GM21381 (cell line): ENCODE measurements at regions not wholly inside any gene's neighbourhood (a gene's known extent, or its start where the extent isn't known, plus 50 kb on each side); places are given as distances from the start of the nearest gene placed in this dataset.

Experiments
- ATAC-seq: cut with Tn5 transposase; IDR thresholded peaks from one replicate; pipeline ENCODE4 v1.9.1; 2021; ENCODE audit warnings: mild to moderate bottlenecking, moderate library complexity; ENCODE audit not compliant: unreplicated experiment

DNA sequence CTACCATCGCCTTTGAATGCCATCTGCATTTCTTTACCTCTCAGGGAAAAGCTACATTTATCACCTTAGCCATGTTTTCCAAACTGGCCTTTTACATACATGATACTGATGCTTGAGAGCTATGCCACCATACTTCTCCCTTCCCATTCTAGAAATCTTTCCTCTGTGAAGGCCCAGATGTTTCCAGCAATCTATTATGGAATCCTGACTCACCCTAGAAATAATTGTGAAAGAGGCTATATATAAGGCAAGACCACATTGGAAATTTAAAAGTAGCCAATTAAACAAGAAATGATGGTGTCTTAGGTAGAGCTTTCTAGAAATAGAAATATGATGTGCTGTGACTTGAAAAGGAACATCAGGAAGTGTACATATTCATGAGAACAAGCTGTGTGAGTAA is 389.7 kb downstream of the INHBA start:
- no peak for ATAC-seq

GRCh38 chr7:41312235-41312634 is 390.7 kb downstream of the INHBA start:
- no peak for ATAC-seq

GRCh38 chr7:41311301-41311700 is 391.6 kb downstream of the INHBA start:
- no peak for ATAC-seq

- ATAC-seq, result no peak
Measured at GRCh38 chr7:41306486-41306885, 396.4 kb downstream of the INHBA start.

DNA sequence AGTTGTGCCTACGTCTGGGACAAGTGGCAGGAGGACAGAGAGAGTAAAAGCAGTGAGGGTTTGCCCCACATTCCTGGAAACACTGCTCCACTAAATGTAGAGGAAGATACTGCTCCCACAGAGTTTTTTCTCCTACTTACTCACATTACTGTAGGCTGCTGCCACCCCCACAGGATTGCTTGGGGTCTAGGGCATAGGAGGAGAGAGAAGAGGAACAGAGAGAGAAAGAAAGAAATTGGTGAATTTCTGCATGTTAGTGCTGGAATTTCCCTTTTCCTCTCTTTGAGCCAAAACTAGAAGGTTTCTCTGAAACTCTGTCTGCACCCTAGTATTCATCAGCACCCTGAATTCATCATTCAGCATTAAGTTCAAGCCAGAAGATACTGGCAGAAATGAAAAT is 397.9 kb downstream of the INHBA start:
- no peak for ATAC-seq

DNA sequence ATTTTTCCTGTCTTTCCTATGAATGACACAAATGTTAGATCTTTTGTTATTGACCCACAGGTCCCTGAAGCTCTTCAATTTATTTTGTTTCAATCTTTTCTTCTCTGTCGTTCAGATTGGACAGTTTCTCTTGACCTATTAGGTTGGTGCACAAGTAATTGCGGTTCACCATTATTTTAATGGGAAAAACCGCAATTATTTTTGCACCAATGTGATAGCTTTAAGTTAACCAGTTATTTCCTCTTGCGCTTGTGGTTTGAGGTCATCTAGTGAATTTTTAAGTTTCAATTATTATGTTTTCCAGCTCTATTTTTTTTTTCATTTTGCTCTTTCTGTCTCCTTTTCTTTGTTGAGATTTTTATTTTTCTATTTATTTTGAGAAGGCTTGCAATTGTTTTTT is 399.2 kb downstream of the INHBA start:
- ATAC-seq, result no peak

DNA sequence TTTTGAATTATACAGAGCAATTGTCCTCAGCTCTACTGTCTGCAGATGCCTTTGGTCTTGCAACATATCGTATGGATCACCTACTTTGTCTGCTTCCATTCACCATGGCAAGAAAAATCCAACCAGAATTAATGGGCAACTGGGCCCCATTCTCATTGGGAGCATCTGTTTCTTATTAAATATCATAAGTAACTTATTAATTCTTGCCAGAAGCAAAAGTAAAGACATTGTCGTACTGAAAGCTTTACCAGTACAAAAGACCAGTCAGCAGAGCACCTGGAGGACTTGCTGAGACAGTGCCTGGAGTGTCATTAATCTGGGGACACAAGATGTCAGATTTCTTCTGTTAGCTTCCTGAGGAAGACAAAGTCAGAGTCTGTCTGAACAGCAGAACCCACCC is 404.5 kb downstream of the INHBA start:
- ATAC-seq, result no peak

DNA sequence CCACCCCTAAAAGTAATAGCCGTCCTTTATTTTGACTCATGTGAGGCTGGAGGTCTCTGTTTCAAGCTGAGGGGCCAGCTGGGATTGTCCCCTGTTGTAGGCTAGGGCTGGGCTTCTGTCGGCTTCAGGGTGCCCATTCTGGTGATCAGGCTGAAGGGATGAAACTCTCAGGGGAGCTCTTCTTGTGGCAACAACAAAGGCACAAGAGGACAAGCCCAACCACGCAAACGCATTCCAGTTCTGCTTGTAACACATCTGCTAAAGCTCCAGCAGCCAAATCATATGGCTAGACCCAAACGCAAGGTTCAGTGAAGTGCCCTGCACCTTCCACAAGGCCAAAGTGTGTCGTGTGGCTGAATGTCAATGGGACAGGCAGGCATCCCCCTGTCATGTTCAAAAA is 405.7 kb downstream of the INHBA start:
- no peak for ATAC-seq

- no peak for ATAC-seq
Measured at GRCh38 chr7:41295455-41295815, 407.5 kb downstream of the INHBA start.

- no peak for ATAC-seq
Measured at GRCh38 chr7:41294556-41295454, 408.1 kb downstream of the INHBA start.

GRCh38 chr7:41292487-41292886 is 410.4 kb downstream of the INHBA start:
- no peak for ATAC-seq

- ATAC-seq, result no peak
Measured at GRCh38 chr7:41287559-41288335, 415.1 kb downstream of the INHBA start.

DNA sequence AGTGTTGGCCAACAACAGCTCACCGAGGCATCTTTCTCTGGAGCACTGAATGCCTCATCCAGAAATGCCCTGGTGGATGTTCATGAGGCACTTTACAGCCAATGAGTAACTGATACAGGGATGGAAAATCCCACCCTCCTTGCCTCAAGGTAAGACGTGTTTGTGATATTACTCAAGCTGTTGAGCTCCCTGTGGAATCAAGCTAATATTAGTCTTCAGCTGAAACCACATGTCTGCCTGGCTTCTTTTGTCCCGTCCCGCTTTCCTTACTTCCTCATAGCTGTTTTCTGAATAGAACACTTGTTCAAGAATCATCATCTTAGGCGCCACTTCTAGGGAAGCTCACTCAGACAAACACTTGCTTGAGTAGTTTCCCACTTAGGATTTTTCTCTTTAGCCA is 422.4 kb downstream of the INHBA start:
- no peak for ATAC-seq

GRCh38 chr7:41277561-41277960 is 425.3 kb downstream of the INHBA start:
- ATAC-seq, result no peak

- no peak for ATAC-seq
Measured at GRCh38 chr7:41275255-41275654, 427.6 kb downstream of the INHBA start.

- no peak for ATAC-seq
Measured at GRCh38 chr7:41274179-41274578, 428.7 kb downstream of the INHBA start.

DNA sequence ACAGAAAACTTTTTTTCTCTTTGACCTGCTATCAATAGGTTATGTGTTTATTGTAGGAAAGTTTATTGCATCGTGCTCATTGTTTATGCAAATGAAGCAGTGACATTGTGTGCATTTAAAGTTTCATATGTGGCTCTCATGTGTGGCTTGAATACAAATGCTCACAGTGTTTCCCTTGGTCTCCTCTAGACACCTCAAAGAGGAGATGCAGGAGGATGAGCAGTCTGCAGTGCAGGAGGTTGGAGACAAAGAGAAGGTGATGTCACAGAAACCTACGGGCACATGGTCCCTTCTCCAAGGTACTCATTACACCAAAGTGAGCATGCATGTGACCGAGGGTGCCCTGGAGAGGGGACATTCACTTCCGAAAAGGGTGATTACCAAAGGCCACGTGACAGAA is 430.2 kb downstream of the INHBA start:
- ATAC-seq, result no peak

DNA sequence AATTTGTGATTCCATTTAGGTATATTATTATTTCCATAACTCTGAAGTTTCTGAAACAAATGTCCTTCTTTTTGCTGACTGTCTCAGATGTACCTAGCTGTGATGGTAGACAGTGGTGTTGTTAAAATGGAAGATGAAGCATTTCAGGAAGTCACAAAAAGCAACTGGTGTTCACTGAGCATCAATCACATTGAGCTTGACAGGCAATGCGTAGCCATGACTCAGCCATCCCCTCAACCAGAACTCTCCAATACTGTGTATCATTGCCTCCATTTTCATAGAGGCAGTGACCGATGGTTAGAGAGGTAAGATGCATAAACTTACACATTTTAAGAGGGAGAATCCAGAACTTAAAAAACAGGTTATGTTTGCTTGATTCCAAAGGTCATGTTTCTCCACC is 434.0 kb downstream of the INHBA start:
- ATAC-seq, result no peak

DNA sequence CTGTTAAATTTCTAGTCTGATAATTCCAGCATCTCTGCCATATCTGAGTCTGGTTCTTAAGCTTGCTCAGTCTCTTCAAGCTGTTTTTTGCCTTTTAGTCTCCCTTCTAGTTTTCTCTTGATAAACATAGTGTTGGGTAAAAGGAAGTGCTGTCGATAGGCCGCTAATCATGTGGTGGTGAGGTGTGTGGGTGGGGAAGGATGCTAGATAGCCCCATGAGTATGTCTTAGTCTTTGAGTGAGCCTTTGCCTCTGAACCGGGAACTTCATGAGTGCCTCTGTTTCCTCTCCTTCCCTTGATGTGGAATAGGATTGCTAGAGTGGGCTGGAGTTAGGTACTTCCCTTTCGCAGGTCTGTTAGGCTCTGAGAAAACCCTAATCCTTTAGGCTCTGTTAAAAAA is 441.8 kb downstream of the INHBA start:
- ATAC-seq, result no peak

- no peak for ATAC-seq
Measured at GRCh38 chr7:41257660-41258059, 445.2 kb downstream of the INHBA start.

DNA sequence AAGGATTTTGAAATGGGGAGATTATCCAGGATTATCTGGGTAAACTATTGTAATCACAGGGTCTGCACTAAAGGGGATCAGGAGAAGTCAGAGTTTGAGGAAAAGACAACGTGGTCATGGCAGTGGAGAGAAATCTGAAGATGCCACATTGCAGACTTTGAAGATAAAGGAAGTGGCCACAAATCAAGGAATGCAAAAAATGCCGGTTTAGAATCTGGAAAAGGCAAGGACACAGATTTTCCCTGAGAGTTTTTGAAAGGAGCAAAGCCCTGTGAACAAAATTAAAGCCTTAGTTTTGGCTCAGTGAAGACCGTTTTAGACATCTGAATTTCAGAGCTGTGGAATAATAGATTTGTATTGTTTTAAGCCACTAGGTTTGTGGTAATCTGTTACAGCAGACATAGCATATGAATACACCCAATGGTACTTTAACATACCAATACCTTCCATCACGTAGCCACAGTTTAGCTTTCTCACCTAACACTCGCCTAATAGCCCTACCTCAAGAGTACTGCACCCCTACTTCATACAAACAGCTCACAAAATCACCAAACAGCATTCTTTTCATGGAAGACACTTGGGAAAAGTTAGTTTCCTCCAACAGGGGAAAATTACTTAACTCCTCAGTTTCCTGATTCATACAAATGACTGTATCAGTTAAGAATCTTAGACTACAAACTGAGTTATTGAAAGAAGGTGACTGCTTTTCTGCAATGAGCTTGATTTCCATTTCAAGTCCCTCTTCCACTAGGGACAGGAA is 446.5 kb downstream of the INHBA start:
- no peak for ATAC-seq

DNA sequence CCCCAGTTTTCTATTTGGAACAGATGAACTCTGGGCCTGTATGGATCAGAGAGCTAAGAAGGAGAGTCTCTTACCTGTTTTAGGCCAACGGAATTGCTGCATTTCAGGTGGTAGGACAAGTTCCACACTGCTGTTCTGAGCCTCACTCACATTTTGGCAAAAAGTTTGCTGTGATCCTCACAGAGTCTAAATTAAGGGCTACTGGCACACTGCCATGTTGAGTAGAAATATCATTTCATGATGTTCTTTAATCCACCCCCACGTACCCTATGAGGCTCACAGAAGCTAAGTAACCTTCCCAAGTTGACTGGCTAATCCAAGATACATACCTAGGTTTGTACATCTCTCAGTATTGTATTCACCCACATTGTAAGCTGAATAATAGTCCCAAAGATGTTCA is 447.2 kb downstream of the INHBA start:
- no peak for ATAC-seq
